ENCODE measurements at regions not wholly inside any gene's neighbourhood (a gene's known extent, or its start where the extent isn't known, plus 50 kb on each side); places are given as distances from the start of the nearest gene placed in this dataset.

DNA sequence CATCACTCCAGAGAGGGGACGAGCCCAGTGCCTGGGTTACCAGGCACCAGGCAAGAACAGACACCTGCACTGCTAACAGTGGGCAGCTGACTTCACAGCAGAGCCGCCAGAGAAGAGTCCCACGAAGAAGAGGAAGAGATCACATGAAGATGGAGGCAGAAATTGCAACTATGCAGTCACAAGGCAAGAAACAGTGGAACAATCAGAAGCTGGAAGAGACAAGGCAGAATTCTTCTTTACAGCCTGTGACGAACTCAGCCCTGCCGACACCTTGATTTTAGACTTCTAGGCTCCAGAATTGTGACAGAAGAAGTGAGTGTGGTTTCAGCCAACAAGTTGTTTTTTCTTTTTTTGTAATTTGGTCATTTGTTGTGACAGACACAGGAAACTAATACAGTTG is 59.2 kb downstream of the IL12A start (continued):
- TF ChIP-seq CEBPB (IDR thresholded peaks at IDR 0.05; ENCODE audit: low read depth, low read length) = no peak
- TF ChIP-seq SAP30 (IDR thresholded peaks at IDR 0.05; ENCODE audit: insufficient read depth, insufficient replicate concordance, low read length) = no peak
- TF ChIP-seq RNF2 (IDR thresholded peaks at IDR 0.05; ENCODE audit: borderline replicate concordance, low read depth, low read length, missing control alignments, poor library complexity, severe bottlenecking) = no peak
- TF ChIP-seq SIX5 (IDR thresholded peaks at IDR 0.05; ENCODE audit: low read depth, low read length) = no peak
- TF ChIP-seq BCL11A (IDR thresholded peaks at IDR 0.05; ENCODE audit: low read depth in 2 of 2, low read length in 2 of 2) = no peak
- TF ChIP-seq SP1 (IDR thresholded peaks at IDR 0.05; ENCODE audit: low read depth, low read length) = no peak

Data from H1 (cell line).